Neural progenitor cell (in vitro differentiated cells): ENCODE measurements at regions not wholly inside any gene's neighbourhood (a gene's known extent, or its start where the extent isn't known, plus 50 kb on each side); places are given as distances from the start of the nearest gene placed in this dataset.

Source experiments
- EZH2 ChIP-seq: fragments of 200-600 bp; sonication (generic); IDR thresholded peaks from 2 replicates; pipeline ENCODE4 v1.6.1; 2017; ENCODE audit warnings: antibody characterized with exemption, mild to moderate bottlenecking, moderate library complexity
- EZH2phosphoT487 ChIP-seq: fragments of 200-600 bp; sonication (generic); IDR thresholded peaks from 2 replicates; pipeline ENCODE4 v1.6.1; 2017; ENCODE audit warnings: antibody characterized with exemption
- TF ChIP-seq, protein P1 (sequence below): fragments of 200-600 bp; sonication (generic); IDR thresholded peaks from 2 replicates; pipeline ENCODE4 v1.5.1; 2017; ENCODE audit warnings: antibody characterized with exemption, mild to moderate bottlenecking

DNA sequence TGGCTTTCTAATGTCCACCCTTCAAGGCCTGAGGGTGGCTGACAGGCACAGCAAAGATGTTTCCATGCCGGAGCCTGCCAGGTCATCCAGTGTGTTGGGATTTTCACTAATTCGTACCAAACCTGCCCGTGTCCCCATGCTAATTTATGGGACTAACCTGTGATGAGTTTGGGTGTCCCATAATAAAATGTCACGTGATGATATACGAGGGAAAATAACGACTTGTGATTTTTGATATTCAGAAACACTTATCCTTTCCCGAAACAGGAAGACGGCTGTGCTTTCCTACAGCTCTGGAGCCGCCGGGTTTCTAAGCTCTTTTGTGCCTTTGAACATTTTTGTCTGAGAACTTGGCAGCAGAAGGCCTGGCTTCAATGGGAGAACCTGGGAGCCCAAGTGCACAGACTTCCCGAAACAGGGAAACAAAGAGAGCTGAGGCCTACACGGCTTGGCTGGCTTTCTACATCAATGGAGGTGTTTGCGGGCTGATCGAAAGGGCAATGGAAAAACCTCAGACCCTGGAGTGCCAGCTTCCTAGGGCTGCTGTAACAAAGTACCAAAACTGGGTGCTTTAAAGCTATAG is 171.9 kb upstream of the JARID2 start:
- TF ChIP-seq, protein P1, sequence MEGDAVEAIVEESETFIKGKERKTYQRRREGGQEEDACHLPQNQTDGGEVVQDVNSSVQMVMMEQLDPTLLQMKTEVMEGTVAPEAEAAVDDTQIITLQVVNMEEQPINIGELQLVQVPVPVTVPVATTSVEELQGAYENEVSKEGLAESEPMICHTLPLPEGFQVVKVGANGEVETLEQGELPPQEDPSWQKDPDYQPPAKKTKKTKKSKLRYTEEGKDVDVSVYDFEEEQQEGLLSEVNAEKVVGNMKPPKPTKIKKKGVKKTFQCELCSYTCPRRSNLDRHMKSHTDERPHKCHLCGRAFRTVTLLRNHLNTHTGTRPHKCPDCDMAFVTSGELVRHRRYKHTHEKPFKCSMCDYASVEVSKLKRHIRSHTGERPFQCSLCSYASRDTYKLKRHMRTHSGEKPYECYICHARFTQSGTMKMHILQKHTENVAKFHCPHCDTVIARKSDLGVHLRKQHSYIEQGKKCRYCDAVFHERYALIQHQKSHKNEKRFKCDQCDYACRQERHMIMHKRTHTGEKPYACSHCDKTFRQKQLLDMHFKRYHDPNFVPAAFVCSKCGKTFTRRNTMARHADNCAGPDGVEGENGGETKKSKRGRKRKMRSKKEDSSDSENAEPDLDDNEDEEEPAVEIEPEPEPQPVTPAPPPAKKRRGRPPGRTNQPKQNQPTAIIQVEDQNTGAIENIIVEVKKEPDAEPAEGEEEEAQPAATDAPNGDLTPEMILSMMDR, result no peak
- TF ChIP-seq EZH2phosphoT487 (no peak), EZH2 (no peak)
